PC-3 (cell line): ENCODE measurements at regions not wholly inside any gene's neighbourhood (a gene's known extent, or its start where the extent isn't known, plus 50 kb on each side); places are given as distances from the start of the nearest gene placed in this dataset.

Experiments used
- ATAC-seq: fragments of 200-7000 bp; cut with Tn5 transposase; 2 replicates; pipeline ENCODE4 v1.9.1; 2020; ENCODE audit warnings: mild to moderate bottlenecking, moderate library complexity
- BruUV-seq: library from RNA; stranded (reverse); fragments of 400-500 nt; replicated peaks from 2 replicates; lab custom pipeline; 2021; lab: Mats Ljungman, UMichigan
- CTCF ChIA-PET: fragments of 300-600 bp; sonication (Branson Sonifier 250); formaldehyde crosslinking; loops from one replicate; lab custom pipeline; 2022; ENCODE audit warnings: antibody characterized with exemption; lab: Charles Lee
- POLR2A ChIA-PET: fragments of 300-600 bp; sonication (Branson Sonifier 250); formaldehyde crosslinking; loops from one replicate; lab custom pipeline; 2022; ENCODE audit warnings: antibody characterized with exemption; ENCODE audit not compliant: unreplicated experiment; lab: Charles Lee
- DNase-seq: peaks from one replicate; pipeline ENCODE4 v3.0.0-alpha.2; 2015
- H2AFZ ChIP-seq: fragments of 300-600 bp; sonication (generic); 2 replicates; pipeline ENCODE4 v1.6.0; 2016; ENCODE audit warnings: antibody characterized with exemption, low read length
- H3F3A ChIP-seq: fragments of 300-600 bp; sonication (generic); one replicate; pipeline ENCODE4 v1.6.0; 2017; ENCODE audit warnings: antibody characterized with exemption, low read length, control low read depth, mild to moderate bottlenecking; ENCODE audit not compliant: unreplicated experiment
- H3K27ac ChIP-seq: fragments of 300-600 bp; sonication (generic); 2 replicates; pipeline ENCODE4 v1.5.1; 2016; ENCODE audit warnings: mild to moderate bottlenecking, low read length
- H3K27me3 ChIP-seq: fragments of 300-600 bp; sonication (generic); 2 replicates; pipeline ENCODE4 v1.6.1; 2016; ENCODE audit warnings: low read length, mixed read lengths
- H3K36me3 ChIP-seq: fragments of 300-600 bp; sonication (generic); 2 replicates; pipeline ENCODE4 v1.6.1; 2016; ENCODE audit warnings: low read depth, mixed run types, low read length, mixed read lengths
- H3K4me1 ChIP-seq: fragments of 300-600 bp; sonication (generic); 2 replicates; pipeline ENCODE4 v1.5.1; 2016; ENCODE audit warnings: low read length; ENCODE audit not compliant: insufficient read depth
- H3K4me2 ChIP-seq: fragments of 300-600 bp; sonication (generic); 2 replicates; pipeline ENCODE4 v1.6.0; 2016; ENCODE audit warnings: low read length
- H3K4me3 ChIP-seq: fragments of 300-600 bp; sonication (generic); 2 replicates; pipeline ENCODE4 v1.5.1; 2016; ENCODE audit warnings: mild to moderate bottlenecking, low read length, mixed read lengths
- H3K79me2 ChIP-seq: fragments of 300-600 bp; sonication (generic); 2 replicates; pipeline ENCODE4 v1.6.1; 2017; ENCODE audit warnings: low read length, mixed read lengths
- H3K9ac ChIP-seq: fragments of 300-600 bp; sonication (generic); 2 replicates; pipeline ENCODE4 v1.6.0; 2016; ENCODE audit warnings: mild to moderate bottlenecking, low read length
- H3K9me2 ChIP-seq: fragments of 300-600 bp; sonication (generic); replicated peaks from 2 replicates; pipeline ENCODE4 v1.6.1; 2016; ENCODE audit warnings: mixed run types, low read length, mixed read lengths
- H3K9me3 ChIP-seq: fragments of 300-600 bp; sonication (generic); 2 replicates; pipeline ENCODE4 v1.6.1; 2016; ENCODE audit warnings: low read length, mixed read lengths
- H4K20me1 ChIP-seq: fragments of 300-600 bp; sonication (generic); 2 replicates; pipeline ENCODE4 v1.6.1; 2016; ENCODE audit warnings: low read length, mixed read lengths
- CTCF ChIP-seq: fragments of 300-600 bp; sonication (generic); conservative IDR thresholded peaks from 2 replicates; pipeline ENCODE4 v1.5.1; 2017; ENCODE audit warnings: antibody characterized with exemption, low read depth, mild to moderate bottlenecking, low read length
- EZH2 ChIP-seq: fragments of 300-600 bp; sonication (generic); IDR thresholded peaks from one replicate; pipeline ENCODE4 v1.6.1; 2017; ENCODE audit warnings: antibody characterized with exemption, mild to moderate bottlenecking, low read length; ENCODE audit not compliant: unreplicated experiment
- EZH2phosphoT487 ChIP-seq: fragments of 300-600 bp; sonication (generic); IDR thresholded peaks from 2 replicates; pipeline ENCODE4 v1.6.1; 2018; ENCODE audit warnings: mild to moderate bottlenecking, antibody characterized with exemption, low read length, borderline replicate concordance
- intact Hi-C: fragments of 100-400 bp; cut with micrococcal nuclease; formaldehyde crosslinking; loops from 2 replicates; pipeline ENCODE4 v1.9.0; 2023

GRCh38 chr18:68623342-68623741 lies 91.6 kb downstream of the TMX3 start:
- no peak overlapping the region for H3K27ac ChIP-seq
- H4K20me1 ChIP-seq: no peaks in the 10 kb centered on the region
- BruUV-seq: no TSS peak
- H3K36me3 ChIP-seq: no peaks in the 10 kb centered on the region
- H3K4me1 ChIP-seq: no peaks in the 10 kb centered on the region
- TF ChIP-seq EZH2phosphoT487: no peak
- TF ChIP-seq CTCF: peak; percentile 88
- no peak overlapping the region for H3K4me3 ChIP-seq
- no peaks in the 10 kb centered on the region for H3K79me2 ChIP-seq
- ChIA-PET POLR2A (no interaction called here), CTCF (no interaction called here)
- no peaks in the 10 kb centered on the region for H3K9me2 ChIP-seq
- ATAC-seq (peak; percentile 57), DNase-seq (peak; percentile 78)
- H3F3A ChIP-seq: no peaks in the 10 kb centered on the region
- no peaks in the 10 kb centered on the region for H3K27me3 ChIP-seq
- H3K4me2 ChIP-seq: no peak overlapping the region
- H2AFZ ChIP-seq: no peak overlapping the region
- H3K9ac ChIP-seq: no peak overlapping the region
- H3K9me3 ChIP-seq: no peaks in the 10 kb centered on the region
- intact Hi-C loops: loop anchor here (1.0 to 10.0 kb wide), 4 partner anchors 319 to 1406 kb away; partner anchors contain the start of gene DSEL

DNA sequence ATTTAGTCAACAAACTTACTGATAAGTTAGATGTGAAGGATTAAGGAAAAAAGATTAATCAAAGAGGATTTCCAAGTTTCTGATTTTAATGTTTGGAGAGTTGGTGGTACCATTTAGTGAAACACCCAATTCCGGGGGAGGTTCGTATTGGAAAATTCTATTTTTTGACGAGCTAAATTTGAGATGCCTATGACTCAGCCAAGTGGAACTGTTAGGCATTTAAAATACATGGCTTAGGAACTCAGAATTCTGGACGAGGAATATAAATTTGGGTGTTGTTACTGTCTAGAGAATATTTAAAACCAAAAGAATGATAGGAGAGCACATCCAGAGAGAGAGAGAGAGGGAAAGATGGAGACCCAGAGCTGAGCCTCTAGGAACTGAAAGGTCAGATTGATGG lies 103.6 kb downstream of the TMX3 start:
- H3K79me2 ChIP-seq: no peaks in the 10 kb centered on the region
- no peaks in the 10 kb centered on the region for H3K9me2 ChIP-seq
- intact Hi-C loops: no loop called here
- no TSS peak for BruUV-seq
- no peak overlapping the region for H3K4me2 ChIP-seq
- DNase-seq (no peak), ATAC-seq (no peak)
- H3K27ac ChIP-seq: no peak overlapping the region
- no peak overlapping the region for H3K9ac ChIP-seq
- H4K20me1 ChIP-seq: no peaks in the 10 kb centered on the region
- no peaks in the 10 kb centered on the region for H3K36me3 ChIP-seq
- H3F3A ChIP-seq: no peaks in the 10 kb centered on the region
- H3K4me3 ChIP-seq: no peak overlapping the region
- H3K9me3 ChIP-seq: no peaks in the 10 kb centered on the region
- TF ChIP-seq EZH2 (no peak), EZH2phosphoT487 (no peak), CTCF (no peak)
- ChIA-PET POLR2A (no interaction called here), CTCF (no interaction called here)
- H3K27me3 ChIP-seq: no peaks in the 10 kb centered on the region
- H3K4me1 ChIP-seq: no peaks in the 10 kb centered on the region
- no peak overlapping the region for H2AFZ ChIP-seq

- Histone ChIP-seq H3F3A (no peaks in the 10 kb centered on the region), H3K9ac (no peak overlapping the region), H3K4me3 (no peak overlapping the region), H4K20me1 (no peaks in the 10 kb centered on the region), H2AFZ (no peak overlapping the region), H3K4me1 (no peaks in the 10 kb centered on the region), H3K27me3 (no peaks in the 10 kb centered on the region), H3K79me2 (no peaks in the 10 kb centered on the region), H3K9me2 (no peaks in the 10 kb centered on the region), H3K27ac (no peak overlapping the region), H3K4me2 (no peak overlapping the region), H3K36me3 (no peaks in the 10 kb centered on the region), H3K9me3 (no peaks in the 10 kb centered on the region)
- DNase-seq (no peak), ATAC-seq (no peak)
- ChIA-PET POLR2A (no interaction called here), CTCF (no interaction called here)
- no peak for TF ChIP-seq CTCF
- TF ChIP-seq EZH2: no peak
- no peak for TF ChIP-seq EZH2phosphoT487
- no TSS peak for BruUV-seq
- intact Hi-C loops: no loop called here
Measured at GRCh38 chr18:68608851-68609490, 105.9 kb downstream of the TMX3 start.
